Left ventricle myocardium superior (tissue), 1 donor: ENCODE measurements at regions not wholly inside any gene's neighbourhood (a gene's known extent, or its start where the extent isn't known, plus 50 kb on each side); places are given as distances from the start of the nearest gene placed in this dataset.
"Not testable (repeated sequence)": the region's sequence is repeated elsewhere in the genome, so short reads cannot be mapped to it uniquely, and the experiment has no call there.

Experiments
- ATAC-seq: fragments of 200-7000 bp; cut with Tn5 transposase; one replicate; pipeline ENCODE4 v1.9.1; 2020; ENCODE audit warnings: mild to moderate bottlenecking, moderate library complexity
- DNase-seq: peaks from one replicate; pipeline ENCODE4 v3.0.0-alpha.2; 2020
- intact Hi-C: fragments of 100-400 bp; cut with micrococcal nuclease; formaldehyde crosslinking; loops from one replicate; pipeline ENCODE4 v1.11.0; 2022
- donor health status: DM: no; HTN: yes; CAD: no; lungs with severe emphysema.

GRCh38 chr3:28972921-28973320 lies 307.9 kb upstream of the RBMS3 start:
- intact Hi-C loops, result no loop called here
- DNase-seq (no peak), ATAC-seq (no peak)

GRCh38 chr3:28973609-28974008 lies 307.3 kb upstream of the RBMS3 start:
- ATAC-seq (no peak), DNase-seq (no peak)
- intact Hi-C loops, result no loop called here

DNA sequence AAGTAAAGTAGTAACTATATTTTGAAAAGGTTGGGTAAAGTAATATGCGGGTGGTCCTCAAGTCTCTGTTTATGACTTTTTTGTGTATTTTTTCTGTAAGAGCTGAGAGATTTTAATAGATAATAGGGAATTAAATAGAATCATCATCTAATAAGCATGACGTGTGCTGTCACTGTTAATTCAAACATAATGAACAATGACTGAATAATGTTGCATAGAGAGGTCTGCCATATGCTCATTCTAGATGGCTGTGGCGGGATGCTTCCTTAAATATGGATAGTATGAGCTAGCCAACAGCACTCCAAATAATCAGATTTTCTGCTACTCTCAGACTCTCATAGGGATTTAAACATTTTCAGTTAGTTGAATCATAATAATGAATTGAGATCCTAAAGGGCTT lies 302.8 kb upstream of the RBMS3 start:
- no peak for ATAC-seq
- intact Hi-C loops, result no loop called here
- DNase-seq, result no peak

DNA sequence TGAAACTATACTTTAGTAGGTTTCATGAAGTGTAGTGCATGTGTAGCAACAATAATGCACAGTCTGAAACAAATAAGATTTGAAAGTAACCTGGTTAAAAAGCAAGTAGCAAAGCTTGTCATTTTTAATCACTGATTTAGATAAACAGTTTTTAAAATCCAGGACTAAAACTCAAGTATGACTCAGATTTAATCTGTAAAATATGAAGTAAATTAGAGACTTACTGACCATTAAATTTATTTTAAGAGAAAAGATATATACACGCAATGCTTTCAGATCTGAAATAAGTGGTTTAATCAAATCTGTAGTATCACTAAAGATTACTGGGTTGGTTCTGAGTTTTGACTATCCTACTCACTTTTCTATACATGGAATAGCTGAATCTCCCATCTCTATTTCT lies 300.7 kb upstream of the RBMS3 start:
- intact Hi-C loops, result no loop called here

GRCh38 chr3:28980631-28981030 lies 300.2 kb upstream of the RBMS3 start:
- intact Hi-C loops, result no loop called here
- no peak for ATAC-seq
- no peak for DNase-seq

More for the DNA sequence above, 300.7 kb upstream of the RBMS3 start:
- ATAC-seq (no peak), DNase-seq (no peak)

- DNase-seq, result no peak
- no peak for ATAC-seq
- intact Hi-C loops, result no loop called here
Observed at GRCh38 chr3:28982906-28983305, 298.0 kb upstream of the RBMS3 start.

DNA sequence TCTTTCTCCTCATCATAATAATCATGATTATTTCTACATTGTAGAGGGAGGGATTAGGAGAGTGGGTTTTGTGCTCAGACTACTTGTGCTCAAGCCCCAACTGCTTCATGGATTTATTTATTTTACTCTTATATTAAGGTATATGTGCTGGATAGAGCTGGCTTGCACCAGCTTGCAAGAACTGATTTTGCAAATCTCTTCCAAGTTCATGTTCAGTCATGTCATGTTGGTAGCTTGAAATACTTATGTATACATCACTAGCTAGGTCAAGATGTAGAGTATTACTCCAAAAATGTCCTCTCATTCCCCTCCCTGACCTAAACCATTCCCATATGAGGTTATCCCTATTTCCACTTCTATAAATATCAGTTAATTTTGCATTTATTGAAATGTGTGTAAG lies 293.9 kb upstream of the RBMS3 start:
- ATAC-seq (no peak), DNase-seq (no peak)
- intact Hi-C loops, result no loop called here

DNA sequence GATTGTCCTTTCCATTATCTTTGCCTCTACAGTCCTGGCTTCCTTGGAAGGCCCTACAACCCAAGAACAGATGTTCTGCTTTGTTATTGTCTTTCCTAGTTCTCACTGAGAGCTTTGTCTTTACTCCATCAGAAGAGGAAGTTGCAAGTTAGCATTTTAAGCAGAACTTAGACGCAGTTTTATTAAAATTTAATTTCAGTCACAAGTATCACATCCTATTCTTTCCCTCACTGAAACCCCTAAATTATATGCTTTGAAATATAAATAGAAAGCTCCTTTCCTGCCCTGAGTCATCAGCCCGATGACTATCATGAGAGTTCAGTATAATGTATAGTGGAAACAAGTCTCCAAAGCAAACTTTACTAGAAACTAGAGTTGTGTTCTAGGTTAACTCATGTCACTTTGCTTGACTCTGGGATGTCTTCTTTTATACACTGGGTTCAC lies 291.2 kb upstream of the RBMS3 start:
- intact Hi-C loops, result no loop called here
- ATAC-seq, result no peak
- DNase-seq, result no peak

- DNase-seq (no peak), ATAC-seq (no peak)
- intact Hi-C loops, result no loop called here
Observed at GRCh38 chr3:28994161-28994905, 286.5 kb upstream of the RBMS3 start.

DNA sequence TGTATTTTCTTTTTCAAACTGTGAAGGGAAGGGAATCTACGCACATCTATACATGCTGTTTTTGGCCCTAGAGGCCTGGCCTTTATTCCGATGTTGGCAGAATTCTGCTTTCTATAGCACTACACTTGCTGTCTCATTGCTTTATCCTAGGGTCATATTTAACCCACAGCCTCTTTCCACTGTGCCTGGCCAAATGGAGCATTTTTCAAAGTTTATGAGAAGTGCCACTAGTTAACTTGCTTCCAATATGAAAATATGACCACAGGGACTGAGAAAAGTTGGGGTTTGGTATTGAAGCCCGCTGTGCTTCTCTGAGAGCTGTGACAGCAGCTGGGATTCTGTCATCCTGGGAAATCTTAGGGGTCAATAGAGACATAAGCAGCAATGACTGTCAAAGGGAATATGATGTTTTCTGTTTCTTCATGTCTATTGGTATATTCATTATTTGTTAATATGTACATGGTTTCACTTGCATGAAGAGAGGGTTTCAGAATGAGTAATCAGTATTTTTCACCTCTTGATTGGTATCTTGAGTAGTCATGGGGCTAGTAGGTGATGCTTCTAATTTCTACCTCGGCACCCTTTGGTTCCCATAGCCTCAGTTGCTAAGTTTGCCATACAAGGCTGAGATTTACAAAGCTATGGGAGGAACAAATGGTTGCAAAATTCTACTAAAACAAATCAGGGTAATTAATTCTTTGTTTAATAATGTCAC lies 275.8 kb upstream of the RBMS3 start:
- ATAC-seq (no peak), DNase-seq (no peak)
- intact Hi-C loops, result no loop called here

- no peak for ATAC-seq
- no peak for DNase-seq
- intact Hi-C loops, result no loop called here
Observed at GRCh38 chr3:29005862-29006261, 275.0 kb upstream of the RBMS3 start.

DNA sequence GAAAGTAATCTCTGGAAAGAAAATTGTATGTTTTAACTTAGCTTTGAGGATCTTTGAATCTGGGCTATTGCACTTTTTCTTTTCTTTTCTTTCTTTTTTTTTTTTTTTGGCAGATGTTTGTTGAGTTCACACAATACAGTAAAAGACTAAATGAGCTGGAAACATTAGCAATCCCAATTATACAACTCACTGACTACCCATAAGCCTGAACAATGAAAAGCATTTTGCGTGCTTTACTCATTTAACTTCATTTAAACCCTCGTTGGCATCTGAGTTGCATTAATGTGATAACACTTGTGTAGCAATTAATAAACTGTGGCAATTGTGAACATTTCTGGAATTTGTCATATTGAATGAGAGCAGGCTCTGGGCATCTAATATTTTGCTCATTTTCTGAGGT lies 269.4 kb upstream of the RBMS3 start:
- ATAC-seq, result no peak
- intact Hi-C loops, result no loop called here
- DNase-seq, result no peak

GRCh38 chr3:29011966-29012365 lies 268.9 kb upstream of the RBMS3 start:
- DNase-seq (no peak), ATAC-seq (no peak)
- intact Hi-C loops, result no loop called here

DNA sequence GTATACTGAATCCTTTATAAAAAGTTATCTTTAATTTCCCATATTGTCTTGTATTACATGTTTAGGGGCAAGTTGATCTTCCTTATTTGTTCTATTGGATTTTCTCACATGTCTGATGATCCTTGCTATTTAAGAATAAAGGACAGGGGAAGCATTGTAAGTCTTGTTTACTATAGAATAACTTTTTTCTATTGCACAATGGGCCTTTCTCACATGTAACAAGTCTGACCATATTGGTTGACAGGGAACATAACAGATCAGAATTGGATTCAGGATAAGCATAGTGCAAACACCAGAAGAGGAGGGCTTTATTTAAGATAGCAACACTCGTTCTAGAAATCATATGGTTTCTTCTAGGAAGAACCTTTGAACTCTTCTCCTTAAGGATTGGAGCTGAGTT lies 257.9 kb upstream of the RBMS3 start:
- no peak for ATAC-seq
- intact Hi-C loops, result no loop called here

GRCh38 chr3:29026286-29026685 lies 254.6 kb upstream of the RBMS3 start:
- ATAC-seq (no peak), DNase-seq (no peak)
- intact Hi-C loops, result no loop called here

More for the DNA sequence above, 257.9 kb upstream of the RBMS3 start:
- no peak for DNase-seq

DNA sequence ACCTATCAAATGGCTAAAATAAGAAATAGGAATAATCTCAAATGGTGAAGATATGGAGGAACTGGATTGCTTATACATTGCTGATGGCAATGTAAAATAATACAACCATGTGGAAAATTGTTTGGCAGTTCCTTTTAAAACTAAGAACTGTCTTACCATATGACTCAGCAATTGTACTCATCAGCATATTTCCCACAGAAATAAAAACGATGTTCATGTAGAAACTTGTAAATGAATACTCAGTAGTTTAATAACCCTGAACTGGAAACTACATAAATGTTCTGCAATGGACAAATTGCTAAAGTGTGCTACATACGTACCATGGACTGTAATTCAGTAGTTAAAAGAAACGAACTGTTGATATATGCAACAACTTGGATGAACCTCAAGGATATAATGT lies 253.9 kb upstream of the RBMS3 start:
- DNase-seq (no peak), ATAC-seq (no peak)
- intact Hi-C loops, result no loop called here

- DNase-seq, ATAC-seq, intact Hi-C loops: not testable (repeated sequence)
Observed at GRCh38 chr3:29031175-29031574, 249.7 kb upstream of the RBMS3 start.

DNA sequence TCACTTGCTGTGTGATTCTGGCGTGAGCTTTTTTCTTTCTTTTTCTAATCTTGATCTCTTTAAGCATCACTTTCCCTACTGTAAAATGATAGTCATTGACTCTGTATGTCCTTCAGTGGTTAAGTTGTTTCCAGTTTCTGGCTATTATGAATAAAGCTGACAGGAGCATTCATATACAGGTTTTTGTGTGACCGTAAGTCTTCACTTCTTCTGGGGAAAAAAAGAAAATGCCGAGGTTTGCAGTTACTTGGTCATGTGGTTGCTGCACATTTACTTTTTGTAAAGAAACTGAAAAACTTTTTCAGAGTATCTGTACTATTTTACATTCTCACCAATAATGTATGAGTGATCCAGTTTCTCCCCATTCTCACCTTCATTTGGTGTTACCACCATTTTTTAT lies 247.4 kb upstream of the RBMS3 start:
- intact Hi-C loops, result no loop called here
- no peak for ATAC-seq
- no peak for DNase-seq

GRCh38 chr3:29050155-29050554 lies 230.7 kb upstream of the RBMS3 start:
- DNase-seq, result no peak
- intact Hi-C loops, result no loop called here
- no peak for ATAC-seq

GRCh38 chr3:29057326-29057725 lies 223.5 kb upstream of the RBMS3 start:
- DNase-seq, result no peak
- no peak for ATAC-seq
- intact Hi-C loops, result no loop called here

DNA sequence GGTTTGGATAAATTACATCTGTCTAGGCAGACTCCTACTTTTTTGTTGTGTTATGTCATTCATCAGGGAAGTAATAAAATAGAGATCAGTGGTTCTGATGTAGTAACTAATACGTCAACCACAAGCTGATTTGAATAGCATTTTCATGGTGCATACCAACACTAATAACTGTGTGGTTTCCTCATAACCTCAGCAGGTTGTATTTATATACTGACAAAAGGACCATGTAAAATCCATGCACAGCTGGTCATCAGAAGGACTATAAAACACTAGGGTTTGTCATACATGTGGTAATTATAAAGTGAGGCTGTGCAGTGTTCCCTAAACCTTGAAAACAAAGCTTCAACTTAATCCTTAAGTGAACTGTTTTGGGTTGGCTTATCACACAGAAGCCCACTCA lies 216.8 kb upstream of the RBMS3 start:
- DNase-seq, result no peak
- no peak for ATAC-seq
- intact Hi-C loops, result no loop called here
